KG1 (cell line): ENCODE measurements at regions not wholly inside any gene's neighbourhood (a gene's known extent, or its start where the extent isn't known, plus 50 kb on each side); places are given as distances from the start of the nearest gene placed in this dataset.

Experiments
- DNase-seq: peaks from one replicate; lab custom pipeline; 2025; lab: John Stamatoyannopoulos, UW

- no peak for DNase-seq
Observed at GRCh38 chrX:16222151-16222550, 54.9 kb downstream of the MAGEB17 start.

- no peak for DNase-seq
Observed at GRCh38 chrX:16223385-16223784, 56.1 kb downstream of the MAGEB17 start.

DNA sequence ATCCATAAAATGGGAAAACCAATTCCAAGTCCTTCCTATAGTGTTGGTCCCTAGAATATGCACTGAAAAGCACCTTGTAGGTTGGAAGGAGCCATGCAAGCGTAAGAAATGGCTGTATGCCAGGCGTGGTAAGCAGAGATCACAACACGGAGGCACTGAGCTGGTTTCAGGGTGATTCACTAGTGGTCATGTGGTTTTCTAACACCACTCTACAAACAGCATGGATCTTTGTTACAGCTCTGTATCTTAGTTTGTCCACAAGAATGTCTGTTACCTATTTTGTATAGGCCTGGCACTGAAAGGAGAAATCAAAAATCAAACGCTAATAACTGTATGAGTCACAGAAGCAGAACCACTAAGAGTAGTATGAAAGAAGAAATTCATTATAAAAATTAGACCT, 71.9 kb downstream of the MAGEB17 start:
- no peak for DNase-seq

DNA sequence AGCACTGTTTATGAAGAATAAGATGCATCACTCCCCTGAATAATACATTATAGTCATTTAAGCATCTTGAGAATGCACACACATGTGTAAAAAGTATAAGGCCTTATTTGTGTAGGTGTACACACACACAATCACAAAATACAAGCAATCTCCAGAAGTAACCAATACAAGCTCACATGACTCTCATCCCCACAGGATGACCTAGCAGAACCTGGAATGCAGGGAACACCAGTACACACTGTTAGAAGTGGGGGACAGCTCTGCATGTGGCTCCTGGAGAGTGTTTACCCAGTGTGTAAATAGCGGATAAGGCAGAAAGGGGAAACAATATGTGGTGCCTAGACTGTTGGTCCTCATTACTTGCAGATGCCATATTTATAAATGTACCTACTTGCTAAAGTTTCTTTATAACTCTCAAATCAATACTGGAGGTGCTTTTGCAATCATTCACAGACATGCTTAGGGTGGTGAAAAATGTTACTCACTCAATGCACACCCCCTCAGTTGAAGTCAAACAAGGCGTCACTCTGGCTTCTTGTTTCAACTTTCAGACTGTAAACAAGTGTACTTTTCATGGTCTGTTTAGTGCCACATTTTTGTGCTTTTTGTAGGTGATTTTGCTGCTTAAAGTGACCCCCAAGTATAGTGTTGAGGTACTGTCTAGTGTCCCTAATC, 73.1 kb downstream of the MAGEB17 start:
- no peak for DNase-seq

- no peak for DNase-seq
Observed at GRCh38 chrX:16240968-16241367, 73.7 kb downstream of the MAGEB17 start.

GRCh38 chrX:16250296-16250695, 83.0 kb downstream of the MAGEB17 start:
- DNase-seq: no peak

DNA sequence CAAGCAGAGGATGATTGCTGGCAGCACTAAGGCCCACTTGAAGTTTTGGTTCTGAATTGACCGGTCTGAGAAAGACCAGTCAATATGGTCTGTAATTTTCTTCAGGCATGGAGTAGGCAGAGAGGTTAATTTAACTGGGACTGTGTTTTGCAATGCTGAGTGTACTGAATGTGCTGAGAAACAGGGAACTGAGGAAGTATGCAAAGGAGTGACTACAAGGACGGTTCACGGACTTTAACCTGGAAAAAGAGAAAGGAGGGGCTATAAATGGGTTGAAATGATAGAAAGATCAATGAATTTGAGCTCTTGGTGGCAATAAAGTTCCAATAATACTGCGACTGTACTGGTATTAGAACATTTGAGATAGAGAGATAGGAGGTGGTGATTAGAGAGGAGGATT, 84.5 kb downstream of the MAGEB17 start:
- DNase-seq: no peak

DNA sequence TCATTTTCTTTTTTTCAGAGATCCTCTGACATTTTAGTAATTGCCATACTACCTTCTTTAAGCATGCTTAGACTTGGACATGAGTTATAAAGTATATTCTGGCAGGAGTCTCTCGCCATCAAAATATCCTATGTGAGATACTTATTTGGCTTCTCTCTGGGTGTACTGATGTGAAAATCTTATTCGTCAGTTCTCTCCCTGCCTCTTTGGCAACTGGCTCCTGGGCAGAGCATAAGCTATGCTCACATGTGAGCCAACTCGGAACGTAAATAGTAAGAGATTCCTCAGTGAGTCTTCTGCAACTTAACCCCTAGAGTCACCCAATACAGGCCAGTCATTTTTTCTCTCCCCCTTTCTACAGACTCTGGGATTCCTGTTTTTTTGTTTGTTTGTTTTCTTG, 91.6 kb downstream of the MAGEB17 start:
- no peak for DNase-seq

GRCh38 chrX:16267431-16267830, 100.2 kb downstream of the MAGEB17 start:
- DNase-seq: no peak

- DNase-seq: no peak
Observed at GRCh38 chrX:16268206-16268605, 100.9 kb downstream of the MAGEB17 start.

GRCh38 chrX:16278927-16279326, 111.6 kb downstream of the MAGEB17 start:
- DNase-seq: no peak

DNA sequence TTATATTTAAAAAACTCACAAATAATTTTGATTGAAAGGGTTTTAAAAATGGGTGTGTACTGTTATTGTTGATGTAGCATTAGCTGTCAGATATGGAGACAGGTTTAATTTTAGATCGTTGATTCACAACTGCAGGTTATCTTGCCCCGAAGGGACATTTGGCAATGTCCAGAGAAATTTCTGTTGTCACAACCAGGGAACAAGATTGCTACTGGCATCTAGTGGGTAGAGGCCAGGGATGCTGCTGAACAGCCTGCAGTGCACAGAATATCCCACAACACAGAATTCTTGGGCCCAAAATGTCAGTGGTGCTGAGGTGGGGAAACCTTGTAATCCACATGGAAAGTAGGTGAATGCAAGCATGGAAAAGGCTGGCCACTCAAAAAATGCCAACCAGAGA, 114.9 kb downstream of the MAGEB17 start:
- DNase-seq: no peak

DNA sequence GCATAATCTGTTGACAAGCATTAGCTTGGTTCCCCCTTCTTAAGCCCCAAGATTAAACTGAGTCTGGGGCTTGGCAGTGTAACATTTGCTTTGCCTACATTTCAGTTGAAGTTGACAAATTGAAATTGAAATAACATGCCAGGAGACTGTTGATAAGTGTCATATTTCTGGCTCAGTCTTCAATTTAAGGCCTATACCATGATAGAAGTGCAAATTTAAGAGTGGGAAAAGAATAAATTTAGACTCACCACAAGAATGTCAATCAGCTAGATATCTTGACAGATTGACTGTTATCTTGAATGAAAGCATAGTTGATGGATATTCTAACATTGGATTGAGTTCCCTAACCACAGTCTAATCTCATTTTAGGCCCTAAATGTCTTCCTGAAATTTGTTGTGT, 117.6 kb downstream of the MAGEB17 start:
- no peak for DNase-seq

- DNase-seq: no peak
Observed at GRCh38 chrX:16290997-16291396, 123.7 kb downstream of the MAGEB17 start.

GRCh38 chrX:16300831-16301230, 133.6 kb downstream of the MAGEB17 start:
- no peak for DNase-seq

DNA sequence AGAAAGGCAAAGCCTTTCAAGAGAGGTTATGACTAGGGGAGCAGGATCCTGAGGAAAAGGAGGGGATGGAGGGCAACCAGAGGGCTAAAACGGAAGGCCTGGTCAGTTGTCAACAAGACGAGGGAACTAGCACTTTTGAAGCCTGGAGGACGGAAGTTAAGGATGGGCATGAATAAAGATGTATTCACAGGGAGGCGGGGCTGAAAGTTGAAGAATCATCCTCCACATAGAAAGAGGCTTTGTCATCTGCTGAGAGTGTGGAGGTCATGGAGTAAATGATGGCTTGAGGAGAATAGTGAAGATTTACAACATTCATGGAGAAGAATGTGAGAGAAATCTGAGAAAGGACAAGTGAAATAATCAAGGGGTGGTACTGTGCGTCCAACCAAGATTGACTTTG, 137.5 kb downstream of the MAGEB17 start:
- no peak for DNase-seq

- no peak for DNase-seq
Observed at GRCh38 chrX:16305187-16305586, 137.9 kb downstream of the MAGEB17 start.

DNA sequence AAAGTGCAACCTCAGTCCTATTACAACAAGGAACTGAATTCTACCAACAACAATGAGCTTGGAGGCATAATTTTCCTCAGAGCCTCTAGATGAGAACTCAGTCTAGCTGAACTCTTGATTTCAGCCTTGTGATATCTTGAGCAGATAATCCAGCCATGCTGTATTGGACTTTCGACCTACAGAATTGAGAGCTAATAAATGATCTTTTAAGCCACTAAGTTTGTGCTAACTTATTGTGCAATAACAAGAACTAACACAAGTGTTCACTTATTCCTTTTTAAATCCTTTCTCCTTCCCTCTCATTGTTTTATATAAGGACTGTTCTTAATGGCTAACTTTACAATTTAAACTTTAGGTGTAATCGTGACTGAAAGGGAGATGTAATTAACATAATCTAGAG, 140.7 kb downstream of the MAGEB17 start:
- no peak for DNase-seq

GRCh38 chrX:16308773-16309172, 141.5 kb downstream of the MAGEB17 start:
- DNase-seq: no peak

DNA sequence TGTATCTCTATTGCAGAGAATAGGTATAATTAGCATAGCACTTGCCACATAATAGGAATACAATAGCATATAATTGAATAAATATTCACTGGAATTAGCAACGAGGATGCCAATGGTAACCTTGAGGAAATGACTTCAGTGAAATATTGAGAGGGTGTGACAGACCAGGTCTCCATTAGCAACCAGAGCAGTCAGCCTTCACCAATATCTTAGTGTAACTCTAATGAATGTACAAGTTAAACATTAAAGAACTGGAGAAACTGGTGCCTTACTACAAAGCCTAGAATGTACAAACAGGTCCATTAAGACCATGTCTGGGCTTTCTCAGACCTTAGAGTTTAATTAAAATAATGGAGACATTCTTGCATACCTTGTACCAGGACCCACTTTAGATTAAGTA, 143.0 kb downstream of the MAGEB17 start:
- no peak for DNase-seq

DNA sequence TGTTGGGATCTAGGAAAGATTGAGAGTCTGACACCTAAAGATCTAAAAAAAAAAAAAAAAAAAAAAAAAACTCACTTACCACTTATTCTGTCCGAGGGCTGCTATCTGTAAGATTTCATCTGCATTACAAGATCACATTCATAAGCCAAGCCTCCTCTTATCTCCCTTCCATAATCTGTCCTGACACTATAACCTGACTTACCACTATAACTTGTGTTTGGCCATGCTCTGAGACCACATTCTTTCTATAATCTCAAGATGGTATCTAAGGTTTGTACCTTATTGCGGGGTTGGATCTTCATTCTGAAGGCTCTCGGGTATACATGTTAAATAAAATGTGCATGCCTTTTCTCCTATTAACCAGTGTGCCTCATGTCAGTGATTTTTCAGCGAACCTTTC, 144.4 kb downstream of the MAGEB17 start:
- no peak for DNase-seq

DNA sequence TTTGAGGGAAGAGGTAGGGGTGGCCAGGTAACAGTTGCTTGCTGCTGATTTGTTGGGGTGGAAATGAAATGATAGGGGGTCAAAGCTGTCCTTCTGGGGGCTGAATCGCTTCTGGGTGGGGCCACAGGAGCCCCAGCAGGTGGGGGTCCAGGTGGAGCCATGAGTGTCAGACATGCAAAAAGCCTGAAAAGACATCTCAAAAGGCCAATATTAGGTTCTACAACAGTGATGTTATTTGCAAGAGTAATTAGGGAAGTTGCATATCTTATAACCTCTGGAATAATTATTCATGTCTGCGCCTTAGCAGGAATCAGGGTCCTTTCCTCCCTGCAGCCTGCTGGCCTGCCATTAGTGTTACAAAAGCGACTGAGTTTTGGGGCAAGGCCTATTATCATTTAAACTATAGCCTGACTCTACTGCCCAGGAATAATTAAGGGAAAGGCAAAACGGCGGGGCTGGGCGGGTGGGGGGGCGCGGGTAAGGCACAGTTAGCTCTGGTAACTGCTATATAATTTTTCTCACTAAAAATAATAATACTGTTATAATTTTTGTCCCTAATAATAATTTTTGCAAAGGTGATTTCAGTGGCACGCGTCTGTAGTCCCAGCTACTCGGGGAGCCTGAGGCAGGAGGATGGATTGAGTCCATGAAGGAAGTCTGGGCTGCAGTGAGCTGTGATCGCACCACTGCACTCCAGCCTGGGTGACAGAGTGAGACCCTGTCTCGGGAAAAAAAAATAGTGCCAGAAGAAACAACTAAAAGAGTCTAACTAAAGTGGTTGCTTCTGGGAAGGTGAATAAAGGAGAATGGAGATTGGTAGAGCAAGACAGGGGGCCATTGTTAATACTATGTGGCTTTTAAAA, 145.7 kb downstream of the MAGEB17 start:
- DNase-seq: no peak

- DNase-seq: no peak
Observed at GRCh38 chrX:16316331-16316730, 149.1 kb downstream of the MAGEB17 start.

GRCh38 chrX:16319929-16320328, 152.6 kb downstream of the MAGEB17 start:
- DNase-seq: no peak
